SU-DHL-6 (cell line): ENCODE measurements at regions not wholly inside any gene's neighbourhood (a gene's known extent, or its start where the extent isn't known, plus 50 kb on each side); places are given as distances from the start of the nearest gene placed in this dataset.

ENCODE experiments used
- EZH2phosphoT487 ChIP-seq: fragments of 200-600 bp; sonication (generic), shearing (Covaris generic); conservative IDR thresholded peaks from 2 replicates; pipeline ENCODE4 v1.6.1; 2018; ENCODE audit warnings: mild to moderate bottlenecking, antibody characterized with exemption, low read length, moderate library complexity, mixed read lengths
- TF ChIP-seq, protein P1 (sequence below): fragments of 200-600 bp; sonication (generic); IDR thresholded peaks from one replicate; pipeline ENCODE4 v1.5.1; 2017; ENCODE audit warnings: antibody characterized with exemption, mild to moderate bottlenecking, low read length, moderate library complexity; ENCODE audit not compliant: insufficient read depth, poor library complexity, severe bottlenecking

DNA sequence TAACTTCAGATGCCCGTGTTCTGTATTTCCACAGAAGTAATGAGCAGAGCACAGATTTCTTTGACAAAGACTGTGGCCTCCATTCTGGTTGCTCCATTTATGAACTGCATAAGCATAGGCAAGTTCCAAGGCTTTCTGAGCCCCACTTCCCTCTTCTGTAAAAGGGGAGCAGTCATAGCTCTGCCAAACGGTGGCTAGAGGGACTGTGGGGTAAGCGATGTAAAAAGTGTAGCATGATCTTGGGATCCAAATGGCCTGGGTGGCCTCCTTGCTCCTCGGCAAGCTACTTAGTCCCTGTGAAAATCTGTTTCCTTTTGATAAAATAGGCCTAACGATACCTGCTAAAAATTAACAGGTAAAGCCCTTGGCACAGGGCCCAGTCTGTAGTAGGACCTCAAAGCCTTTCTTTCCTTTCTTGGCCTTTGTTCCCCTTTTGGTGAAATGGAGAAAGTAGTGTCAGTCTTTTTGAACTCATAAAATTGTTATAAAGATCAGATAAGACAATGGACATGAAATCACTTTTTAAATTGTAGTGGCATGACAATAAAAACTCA is 646.6 kb downstream of the ACTL7B start:
- no peak for TF ChIP-seq EZH2phosphoT487
- TF ChIP-seq, protein P1, sequence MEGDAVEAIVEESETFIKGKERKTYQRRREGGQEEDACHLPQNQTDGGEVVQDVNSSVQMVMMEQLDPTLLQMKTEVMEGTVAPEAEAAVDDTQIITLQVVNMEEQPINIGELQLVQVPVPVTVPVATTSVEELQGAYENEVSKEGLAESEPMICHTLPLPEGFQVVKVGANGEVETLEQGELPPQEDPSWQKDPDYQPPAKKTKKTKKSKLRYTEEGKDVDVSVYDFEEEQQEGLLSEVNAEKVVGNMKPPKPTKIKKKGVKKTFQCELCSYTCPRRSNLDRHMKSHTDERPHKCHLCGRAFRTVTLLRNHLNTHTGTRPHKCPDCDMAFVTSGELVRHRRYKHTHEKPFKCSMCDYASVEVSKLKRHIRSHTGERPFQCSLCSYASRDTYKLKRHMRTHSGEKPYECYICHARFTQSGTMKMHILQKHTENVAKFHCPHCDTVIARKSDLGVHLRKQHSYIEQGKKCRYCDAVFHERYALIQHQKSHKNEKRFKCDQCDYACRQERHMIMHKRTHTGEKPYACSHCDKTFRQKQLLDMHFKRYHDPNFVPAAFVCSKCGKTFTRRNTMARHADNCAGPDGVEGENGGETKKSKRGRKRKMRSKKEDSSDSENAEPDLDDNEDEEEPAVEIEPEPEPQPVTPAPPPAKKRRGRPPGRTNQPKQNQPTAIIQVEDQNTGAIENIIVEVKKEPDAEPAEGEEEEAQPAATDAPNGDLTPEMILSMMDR, result no peak
